ENCODE measurements at regions not wholly inside any gene's neighbourhood (a gene's known extent, or its start where the extent isn't known, plus 50 kb on each side); places are given as distances from the start of the nearest gene placed in this dataset.
"Not testable (repeated sequence)": the region's sequence is repeated elsewhere in the genome, so short reads cannot be mapped to it uniquely, and the experiment has no call there.

GRCh38 chr2:192448881-192449280, 254.1 kb upstream of the TMEFF2 start:
- DNase-seq (ENCODE audit: low spot score) = no peak

- no peak for DNase-seq (ENCODE audit: low spot score)
These were observed 249.6 kb upstream of the TMEFF2 start for GRCh38 chr2:192444286-192444838.

GRCh38 chr2:192443831-192444230, 249.1 kb upstream of the TMEFF2 start:
- DNase-seq (ENCODE audit: low spot score) = no peak

- no peak for DNase-seq (ENCODE audit: low spot score)
These were observed 243.5 kb upstream of the TMEFF2 start for GRCh38 chr2:192438239-192438638.

GRCh38 chr2:192437653-192438052, 242.9 kb upstream of the TMEFF2 start:
- no peak for DNase-seq (ENCODE audit: low spot score)

GRCh38 chr2:192424243-192424642, 229.5 kb upstream of the TMEFF2 start:
- DNase-seq (ENCODE audit: low spot score) = no peak

- DNase-seq (ENCODE audit: low spot score) = no peak
These were observed 225.1 kb upstream of the TMEFF2 start for GRCh38 chr2:192419786-192420185.

GRCh38 chr2:192416060-192416459, 221.3 kb upstream of the TMEFF2 start:
- DNase-seq (ENCODE audit: low spot score) = no peak

GRCh38 chr2:192414794-192415193, 220.1 kb upstream of the TMEFF2 start:
- DNase-seq (ENCODE audit: low spot score) = no peak

GRCh38 chr2:192413812-192414681, 219.3 kb upstream of the TMEFF2 start:
- DNase-seq (ENCODE audit: low spot score) = no peak

GRCh38 chr2:192412866-192413265, 218.1 kb upstream of the TMEFF2 start:
- DNase-seq (ENCODE audit: low spot score) = not testable (repeated sequence)

- DNase-seq (ENCODE audit: low spot score) = no peak
These were observed 217.7 kb upstream of the TMEFF2 start for GRCh38 chr2:192412394-192412793.

- no peak for DNase-seq (ENCODE audit: low spot score)
These were observed 217.0 kb upstream of the TMEFF2 start for GRCh38 chr2:192411755-192412154.

GRCh38 chr2:192410319-192410718, 215.6 kb upstream of the TMEFF2 start:
- DNase-seq (ENCODE audit: low spot score) = no peak

GRCh38 chr2:192407692-192408091, 213.0 kb upstream of the TMEFF2 start:
- DNase-seq (ENCODE audit: low spot score) = no peak

GRCh38 chr2:192398236-192398635, 203.5 kb upstream of the TMEFF2 start:
- DNase-seq (ENCODE audit: low spot score) = no peak

GRCh38 chr2:192394605-192395004, 199.9 kb upstream of the TMEFF2 start:
- no peak for DNase-seq (ENCODE audit: low spot score)

- DNase-seq (ENCODE audit: low spot score) = no peak
These were observed 196.3 kb upstream of the TMEFF2 start for GRCh38 chr2:192391041-192391440.

GRCh38 chr2:192390401-192390800, 195.7 kb upstream of the TMEFF2 start:
- DNase-seq (ENCODE audit: low spot score) = no peak

GRCh38 chr2:192384191-192384590, 189.5 kb upstream of the TMEFF2 start:
- DNase-seq (ENCODE audit: low spot score) = not testable (repeated sequence)

- DNase-seq (ENCODE audit: low spot score) = no peak
These were observed 186.3 kb upstream of the TMEFF2 start for GRCh38 chr2:192381082-192381481.

GRCh38 chr2:192379736-192380135, 185.0 kb upstream of the TMEFF2 start:
- no peak for DNase-seq (ENCODE audit: low spot score)

- no peak for DNase-seq (ENCODE audit: low spot score)
These were observed 182.4 kb upstream of the TMEFF2 start for GRCh38 chr2:192377173-192377572.

GRCh38 chr2:192373754-192374153, 179.0 kb upstream of the TMEFF2 start:
- no peak for DNase-seq (ENCODE audit: low spot score)

All from germinal center (tissue), 1 donor.